Loucy (cell line): ENCODE measurements at regions not wholly inside any gene's neighbourhood (a gene's known extent, or its start where the extent isn't known, plus 50 kb on each side); places are given as distances from the start of the nearest gene placed in this dataset.

Experiments
- H2AFZ ChIP-seq: fragments of 200-600 bp; sonication (generic); 2 replicates; pipeline ENCODE4 v1.6.0; 2016; ENCODE audit warnings: antibody characterized with exemption, mild to moderate bottlenecking, low read length, moderate library complexity
- H3F3A ChIP-seq: fragments of 200-600 bp; 2 replicates; pipeline ENCODE4 v1.6.0; 2016; ENCODE audit warnings: antibody characterized with exemption, low read depth, mild to moderate bottlenecking
- H3K27me3 ChIP-seq: fragments of 200-600 bp; sonication (generic); 2 replicates; pipeline ENCODE4 v1.6.1; 2014; ENCODE audit warnings: low read length, mild to moderate bottlenecking; ENCODE audit not compliant: insufficient read depth, poor library complexity, severe bottlenecking
- H3K36me3 ChIP-seq: fragments of 200-600 bp; sonication (generic); 2 replicates; pipeline ENCODE4 v1.6.1; 2016; ENCODE audit warnings: low read length; ENCODE audit not compliant: insufficient read depth
- H3K4me1 ChIP-seq: fragments of 200-600 bp; sonication (generic); 2 replicates; pipeline ENCODE4 v1.5.1; 2014; ENCODE audit warnings: low read length, mild to moderate bottlenecking; ENCODE audit not compliant: insufficient read depth, poor library complexity, severe bottlenecking
- H3K4me2 ChIP-seq: fragments of 200-600 bp; sonication (generic); 2 replicates; pipeline ENCODE4 v1.6.0; 2014; ENCODE audit warnings: antibody characterized with exemption, low read length, low read depth, mild to moderate bottlenecking; ENCODE audit not compliant: poor library complexity, severe bottlenecking
- H3K4me3 ChIP-seq: fragments of 200-600 bp; sonication (generic); 2 replicates; pipeline ENCODE4 v1.5.1; 2014; ENCODE audit warnings: low read length, mild to moderate bottlenecking, mixed read lengths; ENCODE audit not compliant: poor library complexity, severe bottlenecking
- H3K79me2 ChIP-seq: fragments of 200-600 bp; sonication (generic); 2 replicates; pipeline ENCODE4 v1.6.1; 2014; ENCODE audit warnings: low read length; ENCODE audit not compliant: insufficient read depth
- H3K9ac ChIP-seq: fragments of 200-600 bp; sonication (generic); 2 replicates; pipeline ENCODE4 v1.6.0; 2014; ENCODE audit warnings: mild to moderate bottlenecking, low read depth, low read length, moderate library complexity; ENCODE audit not compliant: poor library complexity, severe bottlenecking
- H3K9me2 ChIP-seq: fragments of 200-600 bp; sonication (generic); replicated peaks from 2 replicates; pipeline ENCODE4 v1.6.1; 2016; ENCODE audit warnings: low read depth, low read length, mixed read lengths
- H3K9me3 ChIP-seq: fragments of 200-600 bp; sonication (generic); 2 replicates; pipeline ENCODE4 v1.6.1; 2014; ENCODE audit warnings: mild to moderate bottlenecking, antibody characterized with exemption, low read length, low read depth; ENCODE audit not compliant: insufficient read depth
- H4K20me1 ChIP-seq: fragments of 200-600 bp; sonication (generic); 2 replicates; pipeline ENCODE4 v1.6.0; 2014; ENCODE audit warnings: antibody characterized with exemption, low read length, mild to moderate bottlenecking; ENCODE audit not compliant: insufficient read depth, poor library complexity, severe bottlenecking
- EZH2phosphoT487 ChIP-seq: fragments of 200-600 bp; IDR thresholded peaks from 2 replicates; pipeline ENCODE4 v1.6.1; 2018; ENCODE audit warnings: antibody characterized with exemption, mild to moderate bottlenecking, moderate library complexity, borderline replicate concordance
- TF ChIP-seq, protein P1 (sequence below): fragments of 200-600 bp; sonication (generic); conservative IDR thresholded peaks from 2 replicates; pipeline ENCODE4 v1.5.1; 2014; ENCODE audit warnings: mild to moderate bottlenecking, antibody characterized with exemption, low read length

DNA sequence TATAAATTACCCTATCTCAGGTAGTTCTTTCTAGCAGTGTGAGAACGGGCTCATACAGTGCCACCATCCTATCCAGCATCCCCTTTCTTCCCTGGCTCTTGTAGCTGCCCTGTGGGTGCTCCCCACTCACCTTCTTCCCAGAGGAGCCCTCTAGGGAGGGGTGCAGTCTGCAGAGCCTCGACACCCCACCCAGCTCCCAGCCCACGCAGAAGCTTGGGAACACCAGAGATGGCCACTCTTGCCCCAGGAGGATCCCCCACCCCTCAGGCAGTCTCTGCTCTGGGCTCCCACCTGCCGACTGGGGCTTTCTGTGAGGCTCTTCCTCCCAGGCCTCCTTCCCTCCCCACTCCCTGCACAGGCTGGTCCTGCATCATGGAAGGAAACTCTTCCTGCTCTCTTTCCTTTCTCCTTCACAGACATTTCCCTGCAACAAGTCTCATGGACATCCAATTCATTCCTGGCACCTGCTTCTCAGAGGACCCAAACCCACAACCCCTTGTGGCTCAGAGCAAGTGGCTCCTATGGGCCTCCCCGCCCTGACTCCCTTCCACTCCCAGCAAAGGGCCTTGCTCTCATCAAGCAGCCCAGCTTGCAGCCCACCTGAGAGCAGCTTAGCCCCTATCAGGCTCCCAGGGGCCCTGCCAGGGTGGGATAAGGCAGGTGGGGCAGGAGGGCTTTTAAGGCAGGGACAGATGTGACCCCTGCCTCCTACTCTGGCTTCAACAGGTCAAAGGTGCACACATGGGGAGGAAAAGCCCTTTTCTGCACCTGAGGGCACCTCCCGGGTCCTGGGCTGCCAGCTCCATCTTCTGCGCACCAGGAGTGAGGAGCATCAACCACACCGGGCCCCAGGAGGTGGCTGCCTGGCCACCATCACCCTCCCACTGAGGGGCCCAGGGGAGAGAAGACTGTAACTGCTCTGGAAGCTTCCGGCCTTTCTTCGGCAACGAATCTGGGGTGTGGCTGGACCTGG, 263.8 kb upstream of the TNRC6C start:
- H2AFZ ChIP-seq, result no peak overlapping the region
- H3K9ac ChIP-seq, result no peak overlapping the region
- H3K9me3 ChIP-seq, result no peaks in the 10 kb centered on the region
- TF ChIP-seq, protein P1, sequence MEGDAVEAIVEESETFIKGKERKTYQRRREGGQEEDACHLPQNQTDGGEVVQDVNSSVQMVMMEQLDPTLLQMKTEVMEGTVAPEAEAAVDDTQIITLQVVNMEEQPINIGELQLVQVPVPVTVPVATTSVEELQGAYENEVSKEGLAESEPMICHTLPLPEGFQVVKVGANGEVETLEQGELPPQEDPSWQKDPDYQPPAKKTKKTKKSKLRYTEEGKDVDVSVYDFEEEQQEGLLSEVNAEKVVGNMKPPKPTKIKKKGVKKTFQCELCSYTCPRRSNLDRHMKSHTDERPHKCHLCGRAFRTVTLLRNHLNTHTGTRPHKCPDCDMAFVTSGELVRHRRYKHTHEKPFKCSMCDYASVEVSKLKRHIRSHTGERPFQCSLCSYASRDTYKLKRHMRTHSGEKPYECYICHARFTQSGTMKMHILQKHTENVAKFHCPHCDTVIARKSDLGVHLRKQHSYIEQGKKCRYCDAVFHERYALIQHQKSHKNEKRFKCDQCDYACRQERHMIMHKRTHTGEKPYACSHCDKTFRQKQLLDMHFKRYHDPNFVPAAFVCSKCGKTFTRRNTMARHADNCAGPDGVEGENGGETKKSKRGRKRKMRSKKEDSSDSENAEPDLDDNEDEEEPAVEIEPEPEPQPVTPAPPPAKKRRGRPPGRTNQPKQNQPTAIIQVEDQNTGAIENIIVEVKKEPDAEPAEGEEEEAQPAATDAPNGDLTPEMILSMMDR, result no peak
- no peak for TF ChIP-seq EZH2phosphoT487
- H3K9me2 ChIP-seq, result no peaks in the 10 kb centered on the region
- H3K4me1 ChIP-seq, result peaks cover 70% of the 10 kb centered on the region
- H4K20me1 ChIP-seq, result no peaks in the 10 kb centered on the region
- H3F3A ChIP-seq, result no peaks in the 10 kb centered on the region; the same call in 1 of the 2 replicates
- no peaks in the 10 kb centered on the region for H3K36me3 ChIP-seq
- no peak overlapping the region for H3K4me3 ChIP-seq
- H3K27me3 ChIP-seq, result no peaks in the 10 kb centered on the region
- no peaks in the 10 kb centered on the region for H3K79me2 ChIP-seq
- H3K4me2 ChIP-seq, result no peak overlapping the region

DNA sequence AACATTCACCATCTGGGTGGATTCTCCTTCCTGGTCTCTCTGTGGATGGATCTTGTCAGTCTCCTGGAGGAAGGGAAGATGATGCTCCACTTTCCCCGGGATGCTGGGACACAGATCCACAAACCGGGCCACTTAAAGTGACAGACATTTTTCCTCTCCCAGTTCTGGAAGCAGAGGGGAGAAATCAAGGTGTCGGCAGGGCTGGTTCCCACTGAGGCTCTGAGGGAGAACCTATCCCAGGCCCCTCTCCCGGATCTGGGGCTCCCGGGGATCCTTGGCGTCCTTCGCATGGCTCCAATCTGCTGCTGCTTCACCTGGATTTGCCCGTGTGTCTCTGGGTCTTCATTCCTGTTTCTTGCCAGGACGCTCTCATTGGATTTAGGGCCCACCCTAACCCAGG, 263.1 kb upstream of the TNRC6C start:
- no peak overlapping the region for H3K4me3 ChIP-seq
- H3K4me1 ChIP-seq, result peaks cover 67% of the 10 kb centered on the region
- no peak overlapping the region for H2AFZ ChIP-seq
- no peak overlapping the region for H3K9ac ChIP-seq
- no peaks in the 10 kb centered on the region for H3K9me2 ChIP-seq
- no peak overlapping the region for H3K4me2 ChIP-seq
- no peaks in the 10 kb centered on the region for H3K27me3 ChIP-seq
- TF ChIP-seq, protein P1, result no peak
- no peak for TF ChIP-seq EZH2phosphoT487
- H3K9me3 ChIP-seq, result no peaks in the 10 kb centered on the region
- no peaks in the 10 kb centered on the region for H3K79me2 ChIP-seq
- no peaks in the 10 kb centered on the region for H4K20me1 ChIP-seq
- H3F3A ChIP-seq, result no peaks in the 10 kb centered on the region; the same call in 1 of the 2 replicates
- no peaks in the 10 kb centered on the region for H3K36me3 ChIP-seq

DNA sequence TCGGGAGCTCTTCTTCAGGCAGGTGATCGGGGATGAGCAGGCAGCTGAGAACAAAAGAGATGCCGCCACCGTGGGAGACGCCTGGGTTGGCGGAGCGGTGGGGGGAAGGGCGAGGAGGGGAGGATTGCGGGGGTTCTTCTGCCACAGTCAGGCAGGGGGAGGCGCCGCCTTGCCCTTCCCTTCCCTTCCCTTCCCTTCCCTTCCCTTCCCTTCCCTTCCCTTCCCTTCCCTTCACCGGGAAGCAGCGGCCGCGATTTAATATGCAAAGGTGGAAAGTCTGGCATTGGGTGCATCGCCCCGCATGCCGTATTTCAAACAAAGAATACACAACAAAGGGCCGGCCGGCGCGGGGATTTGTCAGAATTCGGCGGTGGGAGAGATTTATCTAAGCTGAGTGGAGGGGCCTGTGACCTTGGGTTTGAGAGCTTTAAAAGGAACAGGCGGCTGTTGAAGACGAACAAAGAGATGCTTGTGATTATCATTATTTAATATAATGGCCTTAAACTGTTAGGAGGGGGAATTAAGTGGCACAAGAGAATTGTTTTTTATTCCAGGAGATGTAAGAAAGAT, 262.3 kb upstream of the TNRC6C start:
- Histone ChIP-seq H3K4me3 (no peak overlapping the region), H2AFZ (no peak overlapping the region), H3K9me3 (no peaks in the 10 kb centered on the region), H4K20me1 (no peaks in the 10 kb centered on the region), H3K27me3 (no peaks in the 10 kb centered on the region), H3K36me3 (no peaks in the 10 kb centered on the region), H3F3A (no peaks in the 10 kb centered on the region), H3K4me2 (no peak overlapping the region), H3K4me1 (peaks cover 59% of the 10 kb centered on the region), H3K9ac (no peak overlapping the region), H3K79me2 (no peaks in the 10 kb centered on the region), H3K9me2 (no peaks in the 10 kb centered on the region)
- no peak for TF ChIP-seq EZH2phosphoT487
- TF ChIP-seq, protein P1, result no peak
